ENCODE measurements at regions not wholly inside any gene's neighbourhood (a gene's known extent, or its start where the extent isn't known, plus 50 kb on each side); places are given as distances from the start of the nearest gene placed in this dataset.

GRCh38 chr9:69993110-69993509 is 50.5 kb upstream of the MAMDC2 start:
- H3K9me3 ChIP-seq (ENCODE audit: control insufficient read depth, insufficient read depth, low read length) = no peaks in the 10 kb centered on the region
- H3F3A ChIP-seq (ENCODE audit: control insufficient read depth, insufficient read depth) = no peaks in the 10 kb centered on the region
- H3K4me3 ChIP-seq (ENCODE audit: low read length) = no peak overlapping the region
- H3K79me2 ChIP-seq (ENCODE audit: control insufficient read depth, low read length) = no peaks in the 10 kb centered on the region
- no peaks in the 10 kb centered on the region for H3K4me1 ChIP-seq (ENCODE audit: control insufficient read depth, low read length)
- no peaks in the 10 kb centered on the region for H4K20me1 ChIP-seq (ENCODE audit: control insufficient read depth, insufficient read depth, low read depth, low read length)
- H3K9me2 ChIP-seq (replicated peaks; ENCODE audit: control insufficient read depth, low read length) = no peaks in the 10 kb centered on the region
- TF ChIP-seq EZH2phosphoT487 (IDR thresholded peaks at IDR 0.05; ENCODE audit: borderline replicate concordance, low read length) (no peak), CTCF (IDR thresholded peaks at IDR 0.05; ENCODE audit: low read depth, low read length, poor library complexity, severe bottlenecking) (no peak)
- no peak overlapping the region for H3K4me2 ChIP-seq (ENCODE audit: low read length)
- H3K27ac ChIP-seq (ENCODE audit: low read depth, low read length) = no peak overlapping the region
- no peaks in the 10 kb centered on the region for H3K27me3 ChIP-seq (ENCODE audit: control insufficient read depth, low read length)
- no peaks in the 10 kb centered on the region for H3K36me3 ChIP-seq (ENCODE audit: control insufficient read depth, low read length)
